ELF-1 (cell line): ENCODE measurements at regions not wholly inside any gene's neighbourhood (a gene's known extent, or its start where the extent isn't known, plus 50 kb on each side); places are given as distances from the start of the nearest gene placed in this dataset.

ENCODE experiments used
- DNase-seq: peaks from one replicate; pipeline ENCODE4 v3.0.0-alpha.2; 2016; ENCODE audit warnings: low read depth, low spot score

GRCh38 chr5:122515210-122515609 lies 203.2 kb downstream of the SNCAIP start:
- DNase-seq, result peak; percentile 66

GRCh38 chr5:122515709-122516431 lies 203.8 kb downstream of the SNCAIP start:
- peak; percentile 85 for DNase-seq

GRCh38 chr5:122516432-122516743 lies 204.4 kb downstream of the SNCAIP start:
- DNase-seq, result no peak

GRCh38 chr5:122517091-122517490 lies 205.1 kb downstream of the SNCAIP start:
- no peak for DNase-seq

GRCh38 chr5:122523776-122524175 lies 211.7 kb downstream of the SNCAIP start:
- DNase-seq, result no peak

GRCh38 chr5:122527547-122527946 lies 215.5 kb downstream of the SNCAIP start:
- DNase-seq, result no peak

- DNase-seq, result no peak
These were observed 220.0 kb downstream of the SNCAIP start for GRCh38 chr5:122532035-122532434.

GRCh38 chr5:122533825-122534224 lies 221.8 kb downstream of the SNCAIP start:
- DNase-seq, result no peak

GRCh38 chr5:122534829-122535228 lies 222.8 kb downstream of the SNCAIP start:
- DNase-seq, result no peak

- DNase-seq, result no peak
These were observed 229.4 kb downstream of the SNCAIP start for GRCh38 chr5:122541388-122541787.

- no peak for DNase-seq
These were observed 228.9 kb upstream of the SNX2 start for GRCh38 chr5:122545986-122546385.

- DNase-seq, result no peak
These were observed 227.7 kb upstream of the SNX2 start for GRCh38 chr5:122547219-122547618.

- no peak for DNase-seq
These were observed 227.2 kb upstream of the SNX2 start for GRCh38 chr5:122547669-122548068.

- no peak for DNase-seq
These were observed 215.2 kb upstream of the SNX2 start for GRCh38 chr5:122559676-122560075.

GRCh38 chr5:122561209-122561608 lies 213.7 kb upstream of the SNX2 start:
- DNase-seq, result no peak

- DNase-seq, result no peak
These were observed 209.5 kb upstream of the SNX2 start for GRCh38 chr5:122565331-122565730.

GRCh38 chr5:122576256-122577016 lies 198.4 kb upstream of the SNX2 start:
- no peak for DNase-seq

- peak; percentile 45 for DNase-seq
These were observed 193.3 kb upstream of the SNX2 start for GRCh38 chr5:122581629-122582028.

- peak; percentile 11 for DNase-seq
These were observed 190.2 kb upstream of the SNX2 start for GRCh38 chr5:122584411-122585300.

GRCh38 chr5:122585371-122585770 lies 189.5 kb upstream of the SNX2 start:
- no peak for DNase-seq

GRCh38 chr5:122586351-122586750 lies 188.5 kb upstream of the SNX2 start:
- DNase-seq, result no peak

- no peak for DNase-seq
These were observed 183.1 kb upstream of the SNX2 start for GRCh38 chr5:122591828-122592227.
